Non-pigmented ciliary epithelial cell (primary cell): ENCODE measurements at regions not wholly inside any gene's neighbourhood (a gene's known extent, or its start where the extent isn't known, plus 50 kb on each side); places are given as distances from the start of the nearest gene placed in this dataset.
"Not testable (repeated sequence)": the region's sequence is repeated elsewhere in the genome, so short reads cannot be mapped to it uniquely, and the experiment has no call there.

Experiments
- DNase-seq: peaks from one replicate; pipeline ENCODE4 v3.0.0-alpha.2; 2010; ENCODE audit warnings: low read depth

- DNase-seq = not testable (repeated sequence)
These were observed 92.3 kb upstream of the TPTE start for GRCh38 chr21:10428981-10429534.

DNA sequence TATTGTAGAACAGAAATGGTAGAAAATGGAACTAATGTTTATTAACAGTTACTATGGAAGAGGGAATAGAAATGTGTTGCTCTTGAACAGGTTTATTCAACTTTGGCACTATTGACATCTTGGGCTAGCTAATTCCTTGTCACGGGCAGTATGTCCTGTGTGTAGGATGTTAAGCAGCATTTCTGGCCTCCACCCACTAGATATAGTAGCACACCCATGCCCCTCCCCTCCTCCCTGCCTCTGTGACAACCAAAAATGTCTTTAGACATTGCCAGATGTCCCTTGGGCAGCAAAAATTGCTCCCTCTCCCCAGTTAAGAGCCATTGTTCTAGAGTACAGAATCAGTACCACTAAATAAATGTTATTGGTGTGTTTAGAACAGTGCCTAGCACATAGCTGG, 91.4 kb upstream of the TPTE start:
- DNase-seq = no peak

DNA sequence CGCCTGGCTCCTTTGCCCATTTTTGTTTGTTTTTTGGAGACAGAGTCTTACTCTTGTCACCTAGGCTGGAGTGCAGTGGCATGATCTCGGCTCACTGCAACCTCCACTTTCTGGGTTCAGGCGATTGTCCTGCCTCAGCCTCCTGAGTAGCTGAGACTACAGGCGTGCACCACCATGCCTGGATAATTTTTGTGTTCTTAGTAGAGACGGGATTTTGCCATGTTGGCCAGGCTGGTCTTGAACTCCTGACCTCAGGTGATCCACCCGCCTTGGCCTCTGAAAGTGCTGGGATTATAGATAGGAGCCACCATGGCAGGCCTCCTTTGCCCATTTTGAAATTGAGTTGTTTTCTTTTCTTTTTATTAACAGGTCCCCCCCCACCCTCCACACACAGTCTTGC, 89.4 kb upstream of the TPTE start:
- not testable (repeated sequence) for DNase-seq

- not testable (repeated sequence) for DNase-seq
These were observed 88.9 kb upstream of the TPTE start for GRCh38 chr21:10432456-10432855.

- not testable (repeated sequence) for DNase-seq
These were observed 83.4 kb upstream of the TPTE start for GRCh38 chr21:10437977-10438376.

DNA sequence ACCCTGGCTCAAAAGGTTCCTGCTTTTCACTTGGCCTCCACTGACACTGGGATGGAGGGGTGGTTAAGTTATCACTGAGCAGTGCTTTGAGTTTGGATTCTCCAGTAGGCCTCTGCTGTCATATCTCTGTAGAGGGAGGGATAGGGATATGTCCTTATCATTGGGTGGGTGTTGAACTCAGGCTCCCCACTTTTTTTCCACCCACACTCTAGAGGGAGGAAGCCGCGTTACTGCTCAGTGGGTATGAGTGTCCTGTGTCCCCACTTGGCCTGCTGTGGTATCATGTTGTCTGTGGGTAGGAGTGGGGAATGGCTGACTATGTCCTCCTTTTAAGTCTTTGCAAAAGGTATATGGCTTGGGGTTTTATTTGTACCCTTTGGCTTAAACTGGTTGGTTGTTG, 80.7 kb upstream of the TPTE start:
- DNase-seq = not testable (repeated sequence)

GRCh38 chr21:10442018-10442417, 79.4 kb upstream of the TPTE start:
- DNase-seq = not testable (repeated sequence)

GRCh38 chr21:10445685-10446084, 75.7 kb upstream of the TPTE start:
- DNase-seq = not testable (repeated sequence)

GRCh38 chr21:10449451-10449850, 71.9 kb upstream of the TPTE start:
- not testable (repeated sequence) for DNase-seq

- not testable (repeated sequence) for DNase-seq
These were observed 70.1 kb upstream of the TPTE start for GRCh38 chr21:10451274-10451673.

DNA sequence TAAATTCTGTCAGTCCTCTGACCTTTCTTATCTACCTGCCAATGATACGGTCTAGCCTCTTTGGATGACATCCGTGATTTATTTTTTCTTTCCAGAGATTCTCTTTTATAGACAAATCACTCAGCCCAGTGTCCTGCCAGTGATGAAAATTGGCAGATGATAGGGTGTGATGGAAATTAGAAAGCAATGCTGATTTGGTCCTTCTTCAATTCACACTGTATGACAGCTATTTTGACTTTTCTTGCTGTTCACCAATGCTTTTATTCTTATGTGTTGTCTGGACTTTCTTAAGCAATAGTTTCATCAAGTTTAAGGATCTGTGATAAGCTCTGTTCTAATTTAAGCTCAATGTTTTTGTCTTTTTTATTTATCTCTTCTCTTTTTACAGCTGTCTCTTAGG, 63.6 kb upstream of the TPTE start:
- not testable (repeated sequence) for DNase-seq

DNA sequence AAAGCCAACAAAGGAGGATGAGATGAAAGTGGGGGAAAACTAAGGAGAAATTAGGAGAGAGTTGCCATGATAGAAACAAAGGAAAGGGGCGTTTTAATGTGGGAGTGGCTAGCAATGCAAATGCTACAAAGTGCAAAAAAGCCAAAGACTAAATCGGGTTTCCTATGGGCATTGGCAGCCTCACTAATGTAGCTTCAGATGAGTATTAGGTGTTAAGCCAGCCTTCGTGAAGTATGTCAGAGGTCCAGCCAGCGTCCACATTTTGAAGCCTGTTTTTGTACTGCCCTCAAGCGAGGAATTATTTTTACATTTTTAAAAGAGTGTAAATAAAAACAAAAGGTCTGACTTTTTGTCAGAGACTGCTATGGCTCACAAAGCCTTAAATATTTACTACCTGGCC, 60.4 kb upstream of the TPTE start:
- not testable (repeated sequence) for DNase-seq

- DNase-seq = not testable (repeated sequence)
These were observed 59.9 kb upstream of the TPTE start for GRCh38 chr21:10461445-10461844.

- DNase-seq = no peak
These were observed 58.2 kb upstream of the TPTE start for GRCh38 chr21:10463156-10463555.

- no peak for DNase-seq
These were observed 56.4 kb upstream of the TPTE start for GRCh38 chr21:10464975-10465374.

DNA sequence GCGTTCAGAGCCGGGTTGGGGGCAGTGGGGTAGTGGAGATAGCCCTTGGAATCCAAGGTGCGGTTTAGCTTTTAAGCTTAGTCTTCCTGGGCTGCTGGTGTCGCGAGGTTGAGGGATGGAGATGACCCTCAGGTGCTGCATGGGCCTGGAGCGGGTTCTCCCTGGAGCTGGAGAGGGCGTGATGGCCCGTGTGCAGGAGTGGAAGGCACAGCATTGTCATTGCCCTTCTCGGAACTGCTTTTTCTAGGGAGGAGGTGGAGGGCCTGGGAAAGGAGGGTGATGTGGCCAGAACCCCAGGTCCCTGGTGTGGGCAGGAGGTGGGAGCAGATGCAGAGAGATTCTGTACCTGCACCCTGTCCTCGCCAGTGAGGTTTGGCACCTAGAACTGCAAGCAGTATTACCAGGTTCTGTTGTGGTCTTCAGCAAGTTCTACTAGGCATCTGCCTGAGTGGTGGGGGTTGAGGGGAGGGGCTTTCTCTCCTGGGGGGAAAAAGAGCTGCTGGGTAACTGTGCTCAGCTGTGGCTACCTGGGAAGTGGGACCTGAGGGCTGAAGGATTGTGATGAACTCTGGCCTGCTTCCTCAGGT, 55.8 kb upstream of the TPTE start:
- DNase-seq = not testable (repeated sequence)

- no peak for DNase-seq
These were observed 55.2 kb upstream of the TPTE start for GRCh38 chr21:10466200-10466599.
